ENCODE measurements at regions not wholly inside any gene's neighbourhood (a gene's known extent, or its start where the extent isn't known, plus 50 kb on each side); places are given as distances from the start of the nearest gene placed in this dataset.

DNA sequence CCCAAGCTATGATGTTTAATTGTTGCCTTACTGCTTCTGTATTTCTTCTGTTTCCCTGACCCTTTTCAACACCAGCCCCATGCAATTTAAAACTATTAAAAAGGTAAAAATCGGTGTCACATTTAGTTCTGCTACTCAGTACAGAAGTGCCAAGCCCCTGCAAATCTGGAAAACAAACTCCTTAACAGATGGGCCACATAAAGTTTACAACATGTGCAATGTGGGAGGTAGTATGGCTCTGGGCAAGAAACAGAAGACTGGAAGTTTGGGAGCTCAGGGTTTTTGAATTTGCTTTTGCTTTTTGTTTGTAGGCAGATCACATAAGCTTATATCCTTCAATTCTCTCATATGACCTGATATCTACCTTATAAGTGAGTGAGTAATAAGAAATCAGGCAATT lies 404.0 kb upstream of the ATP2B1 start:
- TF ChIP-seq, protein P1, sequence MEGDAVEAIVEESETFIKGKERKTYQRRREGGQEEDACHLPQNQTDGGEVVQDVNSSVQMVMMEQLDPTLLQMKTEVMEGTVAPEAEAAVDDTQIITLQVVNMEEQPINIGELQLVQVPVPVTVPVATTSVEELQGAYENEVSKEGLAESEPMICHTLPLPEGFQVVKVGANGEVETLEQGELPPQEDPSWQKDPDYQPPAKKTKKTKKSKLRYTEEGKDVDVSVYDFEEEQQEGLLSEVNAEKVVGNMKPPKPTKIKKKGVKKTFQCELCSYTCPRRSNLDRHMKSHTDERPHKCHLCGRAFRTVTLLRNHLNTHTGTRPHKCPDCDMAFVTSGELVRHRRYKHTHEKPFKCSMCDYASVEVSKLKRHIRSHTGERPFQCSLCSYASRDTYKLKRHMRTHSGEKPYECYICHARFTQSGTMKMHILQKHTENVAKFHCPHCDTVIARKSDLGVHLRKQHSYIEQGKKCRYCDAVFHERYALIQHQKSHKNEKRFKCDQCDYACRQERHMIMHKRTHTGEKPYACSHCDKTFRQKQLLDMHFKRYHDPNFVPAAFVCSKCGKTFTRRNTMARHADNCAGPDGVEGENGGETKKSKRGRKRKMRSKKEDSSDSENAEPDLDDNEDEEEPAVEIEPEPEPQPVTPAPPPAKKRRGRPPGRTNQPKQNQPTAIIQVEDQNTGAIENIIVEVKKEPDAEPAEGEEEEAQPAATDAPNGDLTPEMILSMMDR (IDR thresholded peaks at IDR 0.05): no peak
- TF ChIP-seq POLR2AphosphoS5 (IDR thresholded peaks at IDR 0.05) (no peak), POLR2A (IDR thresholded peaks at IDR 0.05) (no peak), EP300 (IDR thresholded peaks at IDR 0.05) (no peak)

Measured in gastroesophageal sphincter (tissue), 3 donors.